MM.1S (cell line): ENCODE measurements at regions not wholly inside any gene's neighbourhood (a gene's known extent, or its start where the extent isn't known, plus 50 kb on each side); places are given as distances from the start of the nearest gene placed in this dataset.
"Not testable (repeated sequence)": the region's sequence is repeated elsewhere in the genome, so short reads cannot be mapped to it uniquely, and the experiment has no call there.

Experiments used
- DNase-seq: peaks from one replicate; pipeline ENCODE4 v3.0.0-alpha.2; 2015
- H2AFZ ChIP-seq: fragments of 300-600 bp; sonication (generic); 2 replicates; pipeline ENCODE4 v1.6.0; 2016; ENCODE audit warnings: antibody characterized with exemption, low read length
- H3F3A ChIP-seq: fragments of 300-600 bp; sonication (generic); 2 replicates; pipeline ENCODE4 v1.6.1; 2016; ENCODE audit warnings: mild to moderate bottlenecking, antibody characterized with exemption, low read length, moderate library complexity, mixed read lengths; ENCODE audit not compliant: insufficient read depth
- H3K27ac ChIP-seq: fragments of 300-600 bp; sonication (generic); 2 replicates; pipeline ENCODE4 v1.5.1; 2016; ENCODE audit warnings: mild to moderate bottlenecking, low read length
- H3K27me3 ChIP-seq: fragments of 300-600 bp; sonication (generic); replicated peaks from 2 replicates; pipeline ENCODE4 v1.6.0; 2016; ENCODE audit warnings: low read length; ENCODE audit not compliant: insufficient read depth
- H3K36me3 ChIP-seq: fragments of 300-600 bp; sonication (generic); replicated peaks from 2 replicates; pipeline ENCODE4 v1.6.1; 2016; ENCODE audit warnings: mild to moderate bottlenecking, low read length, mixed read lengths; ENCODE audit not compliant: insufficient read depth
- H3K4me1 ChIP-seq: fragments of 300-600 bp; sonication (generic); 2 replicates; pipeline ENCODE4 v1.6.1; 2016; ENCODE audit warnings: low read length, mixed read lengths
- H3K4me2 ChIP-seq: fragments of 300-600 bp; sonication (generic); 2 replicates; pipeline ENCODE4 v1.6.0; 2016; ENCODE audit warnings: low read depth, low read length
- H3K4me3 ChIP-seq: fragments of 300-600 bp; sonication (generic); 2 replicates; pipeline ENCODE4 v1.5.1; 2016; ENCODE audit warnings: low read length, mixed read lengths
- H3K79me2 ChIP-seq: fragments of 300-600 bp; sonication (generic); 2 replicates; pipeline ENCODE4 v1.6.1; 2016; ENCODE audit warnings: mixed run types, low read length, mixed read lengths
- H3K9ac ChIP-seq: fragments of 300-600 bp; sonication (generic); 2 replicates; pipeline ENCODE4 v1.6.1; 2016; ENCODE audit warnings: low read length, mixed read lengths
- H3K9me2 ChIP-seq: fragments of 300-600 bp; sonication (generic); replicated peaks from 2 replicates; pipeline ENCODE4 v1.6.1; 2016; ENCODE audit warnings: mild to moderate bottlenecking, low read length, mixed read lengths; ENCODE audit not compliant: insufficient read depth
- H3K9me3 ChIP-seq: fragments of 300-600 bp; sonication (generic); replicated peaks from 2 replicates; pipeline ENCODE4 v1.6.1; 2016; ENCODE audit warnings: mild to moderate bottlenecking, low read length, mixed read lengths; ENCODE audit not compliant: insufficient read depth
- H4K20me1 ChIP-seq: fragments of 300-600 bp; sonication (generic); 2 replicates; pipeline ENCODE4 v1.6.1; 2016; ENCODE audit warnings: mild to moderate bottlenecking, low read length, moderate library complexity, mixed read lengths; ENCODE audit not compliant: insufficient read depth
- CTCF ChIP-seq: fragments of 300-600 bp; sonication (generic); IDR thresholded peaks from 2 replicates; pipeline ENCODE4 v1.5.1; 2016; ENCODE audit warnings: antibody characterized with exemption, low read length, mixed read lengths
- EZH2 ChIP-seq: fragments of 300-600 bp; sonication (generic); optimal IDR thresholded peaks from 2 replicates; pipeline ENCODE3; 2017; ENCODE audit warnings: low read depth, mild to moderate bottlenecking, antibody characterized with exemption, low read length, mixed read lengths
- EZH2phosphoT487 ChIP-seq: fragments of 300-600 bp; sonication (generic); IDR thresholded peaks from 2 replicates; pipeline ENCODE4 v1.6.1; 2018; ENCODE audit warnings: antibody characterized with exemption, low read length

- Histone ChIP-seq H3K27ac (no peak overlapping the region), H3K36me3 (no peaks in the 10 kb centered on the region), H4K20me1 (no peaks in the 10 kb centered on the region), H3K79me2 (no peaks in the 10 kb centered on the region), H3K4me1 (no peaks in the 10 kb centered on the region), H3K9me2 (no peaks in the 10 kb centered on the region), H3K4me3 (no peak overlapping the region), H2AFZ (no peak overlapping the region), H3K9me3 (no peaks in the 10 kb centered on the region), H3K9ac (no peak overlapping the region), H3K27me3 (no peaks in the 10 kb centered on the region), H3F3A (no peaks in the 10 kb centered on the region), H3K4me2 (no peak overlapping the region)
- no peak for DNase-seq
- TF ChIP-seq EZH2phosphoT487 = no peak
- no peak for TF ChIP-seq CTCF
- TF ChIP-seq EZH2 = no peak
Measured at GRCh38 chr6:133787122-133787521, 101.8 kb upstream of the TCF21 start.

- Histone ChIP-seq H3K4me3 (no peak overlapping the region), H3K79me2 (no peaks in the 10 kb centered on the region), H3K9me2 (no peaks in the 10 kb centered on the region), H3K4me1 (no peaks in the 10 kb centered on the region), H3K4me2 (no peak overlapping the region), H3K36me3 (no peaks in the 10 kb centered on the region), H3K9ac (no peak overlapping the region), H3K9me3 (no peaks in the 10 kb centered on the region), H4K20me1 (no peaks in the 10 kb centered on the region), H3K27me3 (no peaks in the 10 kb centered on the region), H3F3A (no peaks in the 10 kb centered on the region), H3K27ac (no peak overlapping the region), H2AFZ (no peak overlapping the region)
- TF ChIP-seq EZH2 (no peak), EZH2phosphoT487 (no peak), CTCF (no peak)
- DNase-seq = no peak
Measured at GRCh38 chr6:133787859-133788505, 100.9 kb upstream of the TCF21 start.

GRCh38 chr6:133788556-133788955, 100.4 kb upstream of the TCF21 start:
- Histone ChIP-seq H2AFZ (no peak overlapping the region), H3K9me3 (no peaks in the 10 kb centered on the region), H3K79me2 (no peaks in the 10 kb centered on the region), H3K9me2 (no peaks in the 10 kb centered on the region), H3K4me2 (no peak overlapping the region), H3F3A (no peaks in the 10 kb centered on the region), H3K9ac (no peak overlapping the region), H4K20me1 (no peaks in the 10 kb centered on the region), H3K27me3 (no peaks in the 10 kb centered on the region), H3K4me1 (no peaks in the 10 kb centered on the region), H3K27ac (no peak overlapping the region), H3K36me3 (no peaks in the 10 kb centered on the region), H3K4me3 (no peak overlapping the region)
- TF ChIP-seq CTCF (no peak), EZH2phosphoT487 (no peak), EZH2 (no peak)
- no peak for DNase-seq

GRCh38 chr6:133789449-133789848, 99.5 kb upstream of the TCF21 start:
- not testable (repeated sequence) for H3K4me3 ChIP-seq, DNase-seq, H3K9ac ChIP-seq, H3F3A ChIP-seq, H3K27ac ChIP-seq, H3K9me2 ChIP-seq, H3K9me3 ChIP-seq, H3K79me2 ChIP-seq, H3K36me3 ChIP-seq, H3K27me3 ChIP-seq, H4K20me1 ChIP-seq, H2AFZ ChIP-seq, H3K4me1 ChIP-seq, H3K4me2 ChIP-seq

- not testable (repeated sequence) for H3K4me3 ChIP-seq, DNase-seq, H3K79me2 ChIP-seq, H3F3A ChIP-seq, H3K9ac ChIP-seq, H3K27ac ChIP-seq, H3K9me3 ChIP-seq, H3K4me2 ChIP-seq, H4K20me1 ChIP-seq, H3K9me2 ChIP-seq, H3K36me3 ChIP-seq, H3K27me3 ChIP-seq, H3K4me1 ChIP-seq, H2AFZ ChIP-seq
Measured at GRCh38 chr6:133790756-133791155, 98.2 kb upstream of the TCF21 start.

GRCh38 chr6:133795051-133795450, 93.9 kb upstream of the TCF21 start:
- not testable (repeated sequence) for H3K36me3 ChIP-seq, H4K20me1 ChIP-seq, H3K9me3 ChIP-seq, H3K9me2 ChIP-seq, DNase-seq, H3K79me2 ChIP-seq, H3K27ac ChIP-seq, H3K4me3 ChIP-seq, H2AFZ ChIP-seq, H3K4me1 ChIP-seq, H3K9ac ChIP-seq, H3F3A ChIP-seq, H3K4me2 ChIP-seq, H3K27me3 ChIP-seq
